HG03457 (cell line): ENCODE measurements at regions not wholly inside any gene's neighbourhood (a gene's known extent, or its start where the extent isn't known, plus 50 kb on each side); places are given as distances from the start of the nearest gene placed in this dataset.

Experiments used
- ATAC-seq: cut with Tn5 transposase; IDR thresholded peaks from one replicate; pipeline ENCODE4 v1.9.1; 2021; ENCODE audit warnings: moderate number of reproducible peaks; ENCODE audit not compliant: unreplicated experiment

- ATAC-seq, result no peak
Measured at GRCh38 chr2:136195226-136195625, 77.3 kb upstream of the CXCR4 start.

DNA sequence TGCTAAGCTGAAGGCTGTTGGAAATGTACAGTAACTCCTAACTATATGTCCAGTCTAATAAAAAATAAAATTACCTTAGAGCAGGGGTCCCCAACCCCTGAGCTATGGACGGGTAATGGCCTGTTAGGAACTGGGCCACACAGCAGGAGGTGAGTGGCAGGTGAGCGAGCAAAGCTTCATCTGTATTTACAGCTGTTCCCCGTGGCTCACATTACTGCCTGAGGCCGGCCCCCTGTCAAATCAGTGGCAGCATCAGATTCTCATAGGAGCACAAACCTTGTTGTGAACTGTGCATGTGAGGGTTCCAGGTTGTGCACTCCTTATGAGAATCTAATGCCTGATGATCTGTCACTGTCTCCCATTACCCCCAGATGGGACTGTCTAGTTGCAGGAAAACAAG, 73.1 kb upstream of the CXCR4 start:
- no peak for ATAC-seq

GRCh38 chr2:136189221-136189782, 71.4 kb upstream of the CXCR4 start:
- no peak for ATAC-seq

DNA sequence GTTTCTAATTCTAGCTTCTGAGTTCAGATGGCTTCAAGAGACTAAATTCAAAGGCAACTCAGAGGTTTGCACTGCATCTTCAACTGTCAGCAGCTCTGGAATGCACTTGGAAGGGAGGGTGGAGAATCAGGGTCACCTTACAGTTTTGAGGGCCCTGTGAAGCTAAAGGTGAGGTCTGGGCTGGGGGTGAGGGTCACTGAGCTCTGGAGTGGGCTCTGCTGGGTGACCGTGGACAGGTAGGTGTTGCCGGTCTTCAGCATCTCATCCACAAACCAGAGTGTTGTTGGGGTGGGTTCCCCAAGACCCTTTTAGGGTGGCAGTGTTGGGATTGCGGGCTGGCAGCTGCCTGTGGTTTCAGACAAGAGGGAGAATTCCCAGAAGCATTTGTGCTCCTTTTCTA, 70.1 kb upstream of the CXCR4 start:
- ATAC-seq, result no peak

GRCh38 chr2:136185981-136186776, 68.2 kb upstream of the CXCR4 start:
- ATAC-seq, result no peak

GRCh38 chr2:136183097-136183496, 65.1 kb upstream of the CXCR4 start:
- no peak for ATAC-seq

- ATAC-seq, result no peak
Measured at GRCh38 chr2:136182315-136182714, 64.4 kb upstream of the CXCR4 start.

DNA sequence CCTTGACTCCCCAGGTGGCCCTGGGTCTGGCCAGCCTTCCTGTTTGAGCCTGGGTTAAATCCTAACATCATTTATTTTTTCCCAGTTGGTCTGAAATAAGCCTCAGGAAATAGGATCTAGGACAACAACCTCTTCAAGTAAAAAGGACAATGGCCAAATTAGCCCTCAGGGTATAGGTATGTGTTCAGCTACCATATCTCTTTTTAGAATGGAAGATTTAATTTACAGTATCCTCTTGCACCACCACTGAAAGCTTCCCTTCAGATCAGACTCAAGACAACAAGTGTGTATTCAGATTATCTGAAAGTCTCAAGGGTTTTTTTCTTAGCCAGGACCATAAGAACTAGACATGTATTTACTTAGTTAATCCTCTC, 61.6 kb upstream of the CXCR4 start:
- no peak for ATAC-seq

DNA sequence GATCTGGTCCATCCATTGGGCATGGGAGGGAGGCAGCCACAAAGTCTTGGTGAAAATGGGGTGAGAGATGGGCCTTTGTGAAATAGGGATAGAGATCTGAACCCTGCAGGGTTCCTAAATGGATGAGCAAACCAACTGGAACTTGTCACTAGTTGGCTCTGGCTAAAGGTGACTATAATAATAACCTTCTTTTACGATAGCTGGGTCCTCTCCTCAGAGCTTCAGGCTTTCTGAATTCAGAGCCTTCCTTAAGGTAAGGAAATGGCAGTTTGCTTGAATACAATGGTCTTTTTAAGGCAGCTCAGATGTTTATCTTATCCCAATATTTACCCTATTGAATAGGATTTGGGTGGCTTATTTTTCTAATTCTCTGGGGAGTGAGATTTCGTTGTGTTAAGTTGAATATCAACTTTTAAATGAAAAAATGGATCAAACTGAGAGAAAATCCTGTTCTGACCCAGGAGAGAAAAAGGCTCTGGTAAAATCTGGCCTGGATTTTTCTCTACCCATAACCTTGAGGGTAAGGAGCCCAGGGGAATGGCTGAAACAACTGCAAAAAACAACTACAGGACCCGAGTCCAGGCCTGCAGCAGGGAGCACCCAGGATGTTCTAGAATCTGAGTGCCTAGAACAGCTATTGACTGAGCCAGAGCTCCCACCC, 61.1 kb upstream of the CXCR4 start:
- no peak for ATAC-seq

- no peak for ATAC-seq
Measured at GRCh38 chr2:136175868-136176267, 57.9 kb upstream of the CXCR4 start.

DNA sequence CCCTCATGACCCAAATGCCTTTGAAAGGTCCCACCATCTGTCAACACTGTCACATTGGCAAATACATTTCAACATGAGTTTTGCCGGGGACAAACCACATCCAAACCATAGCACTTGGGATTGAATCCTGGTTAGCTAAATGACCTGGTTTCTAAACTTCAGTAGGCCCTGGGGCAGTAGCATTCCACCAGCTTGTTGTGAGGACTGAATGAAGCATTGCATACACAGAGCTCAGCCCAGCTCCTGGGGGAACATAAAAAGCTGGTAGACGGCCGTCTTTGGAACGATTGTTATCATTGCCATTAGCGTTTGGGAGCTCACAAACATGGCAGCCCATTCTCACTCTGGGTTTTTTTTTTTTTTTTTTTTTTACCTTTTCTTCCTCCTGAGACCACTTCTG, 57.5 kb upstream of the CXCR4 start:
- ATAC-seq, result no peak

GRCh38 chr2:136173126-136173525, 55.2 kb upstream of the CXCR4 start:
- ATAC-seq, result no peak

- ATAC-seq, result no peak
Measured at GRCh38 chr2:136171223-136171622, 53.3 kb upstream of the CXCR4 start.

DNA sequence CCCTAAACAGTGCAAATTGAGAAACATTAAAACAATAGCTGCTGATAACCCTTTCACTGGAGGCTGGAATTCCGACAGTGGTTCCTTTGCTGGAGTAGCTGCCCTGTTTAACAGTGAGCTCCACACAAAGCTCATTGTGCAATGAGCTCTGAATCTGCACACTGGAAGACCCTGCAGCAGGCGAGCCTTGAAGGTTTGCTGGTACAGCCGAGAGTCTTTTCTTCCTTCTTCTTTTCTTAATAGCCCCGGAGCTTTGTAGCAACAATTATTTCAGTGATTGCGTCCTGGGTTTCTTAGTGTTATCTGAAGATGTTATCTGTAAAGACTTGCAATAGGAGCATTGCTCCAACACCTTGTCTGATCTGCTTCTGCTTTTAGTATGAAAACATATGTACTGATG, 50.8 kb upstream of the CXCR4 start:
- no peak for ATAC-seq

DNA sequence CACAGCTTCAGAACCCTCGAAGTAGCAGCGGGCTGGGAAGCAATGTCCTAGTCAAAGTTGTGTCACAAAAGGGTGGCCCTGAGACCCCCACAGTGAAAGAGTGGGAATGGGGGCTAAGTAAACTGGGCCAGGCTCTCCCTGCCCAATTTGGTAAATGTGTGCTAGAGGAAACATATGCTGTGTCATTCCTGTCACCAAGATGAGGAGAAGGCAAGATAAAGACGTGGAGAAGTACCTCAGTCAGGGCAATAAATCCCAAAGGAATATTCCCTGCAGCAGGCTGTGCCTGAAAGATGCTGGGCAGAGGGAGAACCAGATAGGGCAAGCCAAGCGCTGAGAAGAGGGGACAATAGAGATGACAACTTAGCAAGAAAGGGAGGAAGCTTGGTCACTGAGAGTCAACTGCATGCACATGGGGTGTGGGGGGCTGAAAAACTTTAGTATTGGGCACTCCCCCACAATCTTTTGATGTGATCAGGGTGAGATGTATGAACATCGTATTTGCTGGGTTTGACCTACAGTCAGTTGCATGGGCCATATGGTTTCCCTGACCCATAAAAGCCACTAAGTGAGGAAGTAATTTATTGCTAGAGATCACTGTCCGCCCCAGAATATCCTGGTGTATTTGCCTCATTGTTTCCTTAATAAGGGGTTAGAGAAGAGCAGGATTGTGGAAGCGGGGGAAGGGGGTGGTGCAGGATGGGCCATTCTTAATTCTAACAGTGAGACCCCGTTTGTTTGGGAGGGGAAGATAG, 49.9 kb upstream of the CXCR4 start:
- no peak for ATAC-seq
